CD4-positive, CD25-positive, alpha-beta regulatory T cell (primary cell): ENCODE measurements at regions not wholly inside any gene's neighbourhood (a gene's known extent, or its start where the extent isn't known, plus 50 kb on each side); places are given as distances from the start of the nearest gene placed in this dataset.

Experiments
- ATAC-seq, 2 donors: fragments of 150-1000 bp; cut with Tn5 transposase; one replicate each; pipeline ENCODE4 v1.10.0; 2021; ENCODE audit warnings: low read depth in 2 of 2, moderate number of reproducible peaks in 2 of 2, moderate library complexity in 1 of 2
- DNase-seq, 3 donors: peaks; one replicate each; pipeline versions ENCODE4 v3.0.0 to v3.0.0-alpha.2; 2012 to 2022; ENCODE audit warnings: mixed read lengths in 1 of 3
- H3K27ac ChIP-seq: one replicate; pipeline ENCODE4 v1.7.0; 2013; ENCODE audit warnings: mild to moderate bottlenecking, low read length; ENCODE audit not compliant: insufficient read depth, poor library complexity, severe bottlenecking
- H3K27me3 ChIP-seq: one replicate; pipeline ENCODE4 v1.7.0; 2013; ENCODE audit warnings: low read length; ENCODE audit not compliant: control insufficient read depth, insufficient read depth
- H3K36me3 ChIP-seq: one replicate; pipeline ENCODE4 v1.7.0; 2013; ENCODE audit warnings: mild to moderate bottlenecking, low read length, moderate library complexity; ENCODE audit not compliant: control insufficient read depth, insufficient read depth
- H3K4me1 ChIP-seq: 2 replicates; pipeline ENCODE4 v1.7.0; 2013; ENCODE audit warnings: mild to moderate bottlenecking, low read length; ENCODE audit not compliant: insufficient read depth, control insufficient read depth, poor library complexity, severe bottlenecking
- H3K4me3 ChIP-seq: one replicate; pipeline ENCODE4 v1.7.0; 2013; ENCODE audit warnings: low read depth, mild to moderate bottlenecking, low read length, moderate library complexity
- H3K9me3 ChIP-seq, 2 experiments: 1 replicate in 1 of 2; 2 replicates in 1 of 2; pipeline ENCODE4 v1.7.0; 2013; ENCODE audit warnings: low read length in 2 of 2, mild to moderate bottlenecking in 1 of 2, moderate library complexity in 1 of 2; ENCODE audit not compliant: control insufficient read depth in 2 of 2
- H3K27ac Mint-ChIP-seq, 3 donors: one replicate each; pipeline ENCODE4 v1.8.0; 2020 to 2022; ENCODE audit warnings: mild to moderate bottlenecking in 3 of 3, mixed read lengths in 3 of 3, moderate library complexity in 2 of 3
- H3K27me3 Mint-ChIP-seq: one replicate; pipeline ENCODE4 v1.8.0; 2022; ENCODE audit warnings: mild to moderate bottlenecking, mixed read lengths
- H3K36me3 Mint-ChIP-seq: one replicate; pipeline ENCODE4 v1.8.0; 2020; ENCODE audit warnings: mixed read lengths
- H3K4me1 Mint-ChIP-seq, 4 donors: one replicate each; pipeline ENCODE4 v1.8.0; 2020 to 2022; ENCODE audit warnings: mixed read lengths in 4 of 4, mild to moderate bottlenecking in 1 of 4
- H3K4me3 Mint-ChIP-seq, 4 donors: one replicate each; pipeline ENCODE4 v1.8.0; 2020 to 2022; ENCODE audit warnings: mild to moderate bottlenecking in 4 of 4, mixed read lengths in 4 of 4, moderate library complexity in 3 of 4
- H3K9me3 Mint-ChIP-seq, 7 donors: one replicate each; pipeline ENCODE4 v1.8.0; 2020 to 2022; ENCODE audit warnings: mixed read lengths in 7 of 7, mild to moderate bottlenecking in 3 of 7, moderate library complexity in 2 of 7

- Mint-ChIP-seq H3K9me3 (peaks cover 0 to 3% (median 0%) of the 10 kb centered on the region in 7 donors), H3K4me3 (no peak overlapping the region), H3K4me1 (no peaks in the 10 kb centered on the region), H3K27ac (no peak overlapping the region), H3K27me3 (peaks cover 4% of the 10 kb centered on the region), H3K36me3 (no peaks in the 10 kb centered on the region)
- Histone ChIP-seq H3K36me3 (no peaks in the 10 kb centered on the region), H3K4me1 (no peaks in the 10 kb centered on the region), H3K27me3 (no peaks in the 10 kb centered on the region), H3K4me3 (no peak overlapping the region), H3K9me3 (no peaks in the 10 kb centered on the region), H3K27ac (no peak overlapping the region)
- ATAC-seq (no peak), DNase-seq (no peak)
Observed at GRCh38 chr20:9963029-9963428, 71.8 kb upstream of the ANKEF1 start.

DNA sequence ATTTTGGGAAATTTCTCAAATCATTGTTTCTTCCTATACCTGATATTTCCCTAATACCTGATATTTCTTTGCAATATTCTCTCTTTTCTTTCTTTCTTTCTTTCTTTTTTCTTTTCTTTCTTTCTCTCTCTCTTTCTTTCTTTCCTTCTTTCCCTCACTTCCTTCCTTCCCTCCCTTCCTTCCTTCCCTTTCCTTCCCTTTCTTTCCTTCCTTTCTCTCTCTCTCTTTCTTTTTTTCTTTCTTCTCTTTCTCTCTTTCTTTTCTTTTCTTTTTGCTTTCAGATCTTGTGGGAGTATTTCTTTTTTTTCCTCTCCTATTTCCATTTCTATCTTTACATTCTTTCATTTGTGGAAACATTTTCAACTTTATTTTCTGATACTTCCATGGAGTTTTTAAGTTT lies 76.1 kb upstream of the ANKEF1 start:
- Mint-ChIP-seq H3K9me3 (peaks cover 0 to 5% (median 1%) of the 10 kb centered on the region in 7 donors), H3K4me3 (no peak overlapping the region), H3K27ac (no peak overlapping the region), H3K36me3 (no peaks in the 10 kb centered on the region), H3K27me3 (no peaks in the 10 kb centered on the region), H3K4me1 (no peaks in the 10 kb centered on the region)
- no peak for ATAC-seq
- no peak for DNase-seq
- no peaks in the 10 kb centered on the region for H3K9me3 ChIP-seq
- H3K4me3 ChIP-seq = no peak overlapping the region
- H3K27ac ChIP-seq = no peak overlapping the region
- no peaks in the 10 kb centered on the region for H3K36me3 ChIP-seq
- H3K4me1 ChIP-seq = no peaks in the 10 kb centered on the region
- no peaks in the 10 kb centered on the region for H3K27me3 ChIP-seq

- no peak overlapping the region for H3K4me3 ChIP-seq
- no peaks in the 10 kb centered on the region for H3K36me3 Mint-ChIP-seq
- no peaks in the 10 kb centered on the region for H3K27me3 ChIP-seq
- ATAC-seq (no peak), DNase-seq (no peak)
- no peak overlapping the region for H3K4me3 Mint-ChIP-seq
- no peaks in the 10 kb centered on the region for H3K36me3 ChIP-seq
- no peaks in the 10 kb centered on the region for H3K9me3 ChIP-seq
- H3K27ac Mint-ChIP-seq = no peak overlapping the region
- peaks cover 0 to 5% (median 1%) of the 10 kb centered on the region in 7 donors for H3K9me3 Mint-ChIP-seq
- H3K4me1 ChIP-seq = no peaks in the 10 kb centered on the region
- no peaks in the 10 kb centered on the region for H3K4me1 Mint-ChIP-seq
- H3K27me3 Mint-ChIP-seq = peaks cover 5% of the 10 kb centered on the region
- no peak overlapping the region for H3K27ac ChIP-seq
Observed at GRCh38 chr20:9955646-9956045, 79.1 kb upstream of the ANKEF1 start.

DNA sequence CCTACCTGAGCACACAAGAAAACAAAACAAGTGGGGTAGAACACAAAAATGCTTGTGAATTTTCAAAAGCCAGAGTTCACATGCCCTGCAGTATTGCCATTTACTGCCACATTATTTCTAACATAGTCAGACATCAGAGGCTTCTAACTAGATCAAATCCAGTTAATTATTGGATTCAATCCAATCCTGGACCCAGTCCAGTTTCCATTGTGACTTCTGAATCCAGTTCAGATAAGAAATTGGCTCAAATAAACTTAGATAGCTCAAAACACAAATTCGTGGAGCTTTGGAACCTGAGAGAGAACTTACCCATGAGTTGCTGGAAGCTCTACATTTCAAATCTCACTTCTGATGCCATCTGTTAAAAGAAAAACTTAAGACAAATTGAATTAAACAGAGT lies 85.2 kb upstream of the ANKEF1 start:
- DNase-seq (no peak), ATAC-seq (no peak)
- H3K27ac Mint-ChIP-seq = no peak overlapping the region
- H3K27me3 ChIP-seq = no peaks in the 10 kb centered on the region
- H3K27me3 Mint-ChIP-seq = peaks cover 5% of the 10 kb centered on the region
- H3K4me1 Mint-ChIP-seq = no peaks in the 10 kb centered on the region
- no peaks in the 10 kb centered on the region for H3K36me3 ChIP-seq
- no peaks in the 10 kb centered on the region for H3K36me3 Mint-ChIP-seq
- H3K4me3 Mint-ChIP-seq = no peak overlapping the region
- H3K4me3 ChIP-seq = no peak overlapping the region
- no peaks in the 10 kb centered on the region for H3K4me1 ChIP-seq
- no peaks in the 10 kb centered on the region for H3K9me3 Mint-ChIP-seq
- no peak overlapping the region for H3K27ac ChIP-seq
- no peaks in the 10 kb centered on the region for H3K9me3 ChIP-seq

DNA sequence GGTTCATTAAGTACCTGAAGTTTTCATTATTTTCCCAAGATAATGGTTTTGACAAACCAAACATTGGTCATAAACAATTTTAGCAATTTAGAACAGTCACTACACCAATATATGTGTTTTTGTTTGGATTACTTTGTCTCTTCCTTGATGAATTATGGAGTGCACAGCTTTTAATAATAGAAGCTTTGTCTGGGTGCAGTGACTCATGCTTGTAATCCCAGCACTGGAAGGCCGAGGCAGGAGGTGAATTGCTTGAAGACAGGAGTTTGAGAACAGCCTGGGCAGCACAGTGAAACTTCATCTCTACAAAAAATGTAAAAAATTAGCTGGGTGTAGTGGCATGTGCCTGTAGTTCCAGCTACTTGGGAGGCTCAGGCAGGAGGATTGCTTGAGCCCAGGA lies 89.4 kb upstream of the ANKEF1 start:
- Histone ChIP-seq H3K9me3 (no peaks in the 10 kb centered on the region), H3K27ac (no peak overlapping the region), H3K27me3 (no peaks in the 10 kb centered on the region), H3K4me1 (no peaks in the 10 kb centered on the region), H3K36me3 (no peaks in the 10 kb centered on the region), H3K4me3 (no peak overlapping the region)
- H3K4me1 Mint-ChIP-seq = no peaks in the 10 kb centered on the region
- ATAC-seq (no peak), DNase-seq (no peak)
- no peak overlapping the region for H3K4me3 Mint-ChIP-seq
- no peaks in the 10 kb centered on the region for H3K27me3 Mint-ChIP-seq
- no peaks in the 10 kb centered on the region for H3K9me3 Mint-ChIP-seq
- no peaks in the 10 kb centered on the region for H3K36me3 Mint-ChIP-seq
- no peak overlapping the region for H3K27ac Mint-ChIP-seq

- H3K9me3 ChIP-seq = no peaks in the 10 kb centered on the region
- no peaks in the 10 kb centered on the region for H3K36me3 ChIP-seq
- H3K4me1 ChIP-seq = no peaks in the 10 kb centered on the region
- H3K27ac ChIP-seq = no peak overlapping the region
- Mint-ChIP-seq H3K9me3 (peaks cover 0 to 3% (median 0%) of the 10 kb centered on the region in 7 donors), H3K4me1 (no peaks in the 10 kb centered on the region), H3K4me3 (no peak overlapping the region), H3K27ac (no peak overlapping the region), H3K27me3 (no peaks in the 10 kb centered on the region), H3K36me3 (no peaks in the 10 kb centered on the region)
- H3K4me3 ChIP-seq = no peak overlapping the region
- H3K27me3 ChIP-seq = no peaks in the 10 kb centered on the region
- no peak for DNase-seq
- ATAC-seq = no peak
Observed at GRCh38 chr20:9942736-9943135, 92.1 kb upstream of the ANKEF1 start.

DNA sequence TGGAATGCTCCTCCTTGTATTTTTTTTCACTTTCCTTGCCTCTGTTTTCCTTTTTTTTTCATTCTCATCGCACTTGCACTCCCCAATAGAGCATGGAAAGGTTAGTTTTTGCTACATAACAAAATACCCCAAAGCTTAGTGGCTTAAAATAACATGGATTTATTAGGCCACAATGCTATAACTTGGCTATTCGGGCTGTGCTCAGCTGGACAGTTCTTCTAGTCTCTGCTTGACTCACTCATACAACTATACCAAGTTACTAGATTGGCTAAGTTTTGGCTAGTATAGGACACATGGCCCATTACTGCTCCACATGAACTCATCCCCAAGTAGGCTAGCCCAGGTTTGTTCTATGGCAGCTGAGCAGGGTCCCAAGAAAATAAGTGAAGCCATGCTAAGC lies 94.5 kb upstream of the ANKEF1 start:
- H3K27me3 Mint-ChIP-seq = no peaks in the 10 kb centered on the region
- no peak overlapping the region for H3K27ac Mint-ChIP-seq
- DNase-seq = no peak
- no peak for ATAC-seq
- Histone ChIP-seq H3K4me3 (no peak overlapping the region), H3K9me3 (no peaks in the 10 kb centered on the region), H3K36me3 (no peaks in the 10 kb centered on the region), H3K27me3 (no peaks in the 10 kb centered on the region), H3K4me1 (no peaks in the 10 kb centered on the region), H3K27ac (no peak overlapping the region)
- peaks cover 0 to 3% (median 0%) of the 10 kb centered on the region in 7 donors for H3K9me3 Mint-ChIP-seq
- H3K36me3 Mint-ChIP-seq = no peaks in the 10 kb centered on the region
- H3K4me3 Mint-ChIP-seq = no peak overlapping the region
- no peaks in the 10 kb centered on the region for H3K4me1 Mint-ChIP-seq

- H3K9me3 Mint-ChIP-seq = peaks cover 0 to 3% (median 0%) of the 10 kb centered on the region in 7 donors
- no peak overlapping the region for H3K27ac Mint-ChIP-seq
- no peaks in the 10 kb centered on the region for H3K4me1 ChIP-seq
- ATAC-seq (no peak), DNase-seq (no peak)
- no peaks in the 10 kb centered on the region for H3K4me1 Mint-ChIP-seq
- no peaks in the 10 kb centered on the region for H3K36me3 ChIP-seq
- no peaks in the 10 kb centered on the region for H3K9me3 ChIP-seq
- H3K4me3 Mint-ChIP-seq = no peak overlapping the region
- no peaks in the 10 kb centered on the region for H3K27me3 ChIP-seq
- no peaks in the 10 kb centered on the region for H3K36me3 Mint-ChIP-seq
- no peak overlapping the region for H3K4me3 ChIP-seq
- H3K27me3 Mint-ChIP-seq = no peaks in the 10 kb centered on the region
- H3K27ac ChIP-seq = no peak overlapping the region
Observed at GRCh38 chr20:9939231-9939630, 95.6 kb upstream of the ANKEF1 start.
